ENCODE measurements at regions not wholly inside any gene's neighbourhood (a gene's known extent, or its start where the extent isn't known, plus 50 kb on each side); places are given as distances from the start of the nearest gene placed in this dataset. TPM values are rescaled to one million over a fixed set of nuclear protein-coding genes. Genes with fewer than 3 reads are reported as not detected.

Small RNA genes lying in the stretch of these regions (small RNA-seq; reads per million reads assigned to genes)
- gene RN7SKP89 = not detected
